Activated CD4-positive, CD25-positive, alpha-beta regulatory T cell (primary cell): ENCODE measurements at regions not wholly inside any gene's neighbourhood (a gene's known extent, or its start where the extent isn't known, plus 50 kb on each side); places are given as distances from the start of the nearest gene placed in this dataset.

Source experiments
- DNase-seq, 4 experiments: peaks; one replicate each; lab custom pipeline; 2025; lab: John Stamatoyannopoulos, UW

- no peak for DNase-seq
Measured at GRCh38 chr15:39125226-39125625, 455.7 kb upstream of the THBS1 start.

- no peak for DNase-seq
Measured at GRCh38 chr15:39125904-39126303, 455.0 kb upstream of the THBS1 start.

DNA sequence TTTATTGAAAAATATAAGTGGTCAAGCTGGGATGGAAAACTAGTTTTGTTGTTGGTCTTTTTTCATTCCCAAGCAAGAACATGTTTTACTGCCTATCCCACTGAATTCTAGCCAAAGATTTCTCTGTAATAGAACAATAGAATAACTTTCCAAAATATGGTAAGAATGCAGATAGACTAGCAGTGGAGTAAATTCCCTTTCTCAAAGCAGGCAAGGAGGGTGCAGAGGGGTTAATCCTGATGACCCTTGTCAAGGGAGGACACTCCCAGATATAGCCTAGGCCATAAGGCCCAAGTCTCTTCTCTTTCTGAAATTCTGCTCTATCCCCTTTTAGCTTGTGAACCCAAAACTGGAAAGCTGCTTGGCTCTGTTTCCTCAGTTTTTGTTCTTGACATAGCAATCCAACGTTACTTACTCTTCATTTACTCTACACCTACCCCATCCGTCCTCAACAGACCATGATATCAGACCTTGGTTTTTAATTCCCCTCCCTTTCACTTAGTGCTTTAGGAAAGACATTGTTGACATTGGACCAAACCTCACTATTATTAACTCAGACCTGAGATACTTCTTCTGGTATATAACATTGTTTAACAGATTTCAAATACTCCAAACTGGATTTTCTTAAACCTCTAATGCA lies 453.6 kb upstream of the THBS1 start:
- DNase-seq = no peak

GRCh38 chr15:39127925-39128617 lies 452.8 kb upstream of the THBS1 start:
- no peak for DNase-seq

DNA sequence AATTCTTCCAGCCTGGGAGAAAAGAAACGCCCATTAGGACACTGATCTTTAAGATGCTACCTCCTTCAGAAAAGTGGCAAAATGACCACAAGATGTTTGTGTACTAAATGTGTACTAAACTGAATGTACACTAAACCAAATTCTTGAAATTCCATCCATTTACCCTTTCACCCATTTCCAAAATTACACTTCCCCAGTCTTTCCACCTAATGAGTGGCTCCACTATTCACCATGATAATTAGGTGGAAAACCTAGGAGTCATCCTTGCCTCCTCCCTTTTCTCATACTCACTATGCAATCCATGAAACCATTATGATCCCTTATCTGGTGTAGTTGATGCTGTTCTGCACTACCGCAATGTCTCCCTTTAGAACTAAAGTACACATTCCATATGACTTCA lies 452.1 kb upstream of the THBS1 start:
- DNase-seq = no peak

DNA sequence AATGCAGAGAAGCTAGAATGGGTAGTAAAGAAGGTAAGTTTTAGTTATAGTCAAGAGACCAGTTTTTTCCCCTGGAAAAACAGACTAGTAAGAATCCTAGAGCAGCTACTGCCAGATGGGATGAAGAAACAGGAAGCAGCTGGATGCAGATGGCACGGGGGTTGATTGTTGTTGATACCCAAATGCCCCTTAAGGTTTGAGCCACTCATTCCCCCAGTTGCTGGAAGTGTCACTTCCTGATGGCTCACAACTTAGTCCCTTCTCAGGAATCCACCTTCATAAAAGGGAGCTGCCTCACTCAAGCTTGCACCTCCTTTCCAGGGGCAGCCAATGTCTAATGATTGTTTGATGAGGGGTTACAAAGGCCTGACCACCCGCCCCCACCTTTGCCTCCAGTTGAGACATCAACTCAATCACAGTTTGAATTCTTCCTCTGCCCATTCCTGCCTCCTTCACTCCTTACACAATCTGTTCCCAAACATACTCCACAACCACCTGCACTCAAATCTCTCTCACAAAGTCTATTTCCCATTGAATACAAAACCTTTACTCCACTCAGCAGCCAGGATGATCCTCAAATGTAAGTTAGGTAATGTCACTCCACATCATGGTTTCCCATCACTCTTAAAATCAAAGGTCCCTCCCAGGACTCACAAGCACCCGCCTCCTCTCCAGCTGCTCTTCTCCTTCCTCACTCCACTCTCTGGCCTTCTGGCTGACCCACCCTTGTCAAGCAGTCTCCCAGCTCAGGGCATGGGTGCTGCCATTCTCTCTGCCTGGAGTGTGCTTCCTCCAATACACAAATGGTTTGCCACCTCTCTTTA lies 450.1 kb upstream of the THBS1 start:
- DNase-seq = no peak

DNA sequence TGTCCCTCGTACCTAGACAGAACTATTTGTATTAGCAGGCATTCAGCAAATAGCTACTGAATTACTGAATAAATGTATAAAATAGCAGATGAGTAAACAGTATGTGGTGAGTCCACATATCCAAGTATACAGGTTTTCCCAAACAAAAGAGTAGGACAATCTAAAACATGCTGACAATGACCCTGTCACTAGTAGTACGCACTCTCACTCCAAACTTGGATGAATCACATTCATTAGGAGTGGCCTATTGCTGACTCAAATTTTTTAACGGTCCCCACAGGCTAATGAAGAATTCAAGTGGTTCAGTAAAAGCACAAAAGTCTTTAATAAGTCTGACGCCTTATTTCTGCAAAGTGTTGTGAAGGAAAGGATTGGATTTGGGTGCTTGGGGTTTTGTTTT lies 449.3 kb upstream of the THBS1 start:
- DNase-seq = no peak

GRCh38 chr15:39132070-39132469 lies 448.8 kb upstream of the THBS1 start:
- DNase-seq = no peak

DNA sequence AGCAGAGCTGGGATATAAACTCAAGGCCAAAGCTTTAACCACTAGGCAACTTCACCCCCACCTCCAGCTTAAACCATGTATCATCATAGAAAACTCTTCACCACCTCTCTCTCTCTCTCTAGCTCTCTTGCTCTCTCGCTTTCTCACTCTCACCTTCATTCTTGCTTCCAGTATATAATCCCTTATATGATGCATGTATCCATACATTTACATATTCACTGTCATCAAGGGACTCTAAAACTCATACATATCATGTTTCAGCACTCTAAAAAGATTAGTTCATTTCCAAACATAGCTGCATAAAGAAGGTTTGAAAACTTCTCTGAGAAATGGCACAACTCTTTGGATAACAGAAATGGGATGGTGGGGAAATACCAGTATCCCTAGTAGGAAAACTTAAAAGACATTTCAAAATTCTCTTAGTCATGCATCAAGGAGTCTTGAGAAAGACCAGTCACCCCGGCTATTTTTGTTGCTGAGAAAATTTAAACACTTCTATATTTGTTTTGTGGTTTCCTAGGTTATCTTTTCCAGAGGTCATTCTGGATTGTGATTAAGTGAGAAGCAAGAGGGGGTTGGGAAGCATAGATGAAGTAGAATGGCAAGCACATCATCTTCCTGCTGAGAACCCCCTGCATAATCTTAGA lies 447.8 kb upstream of the THBS1 start:
- DNase-seq = no peak

- no peak for DNase-seq
Measured at GRCh38 chr15:39134282-39134681, 446.6 kb upstream of the THBS1 start.

DNA sequence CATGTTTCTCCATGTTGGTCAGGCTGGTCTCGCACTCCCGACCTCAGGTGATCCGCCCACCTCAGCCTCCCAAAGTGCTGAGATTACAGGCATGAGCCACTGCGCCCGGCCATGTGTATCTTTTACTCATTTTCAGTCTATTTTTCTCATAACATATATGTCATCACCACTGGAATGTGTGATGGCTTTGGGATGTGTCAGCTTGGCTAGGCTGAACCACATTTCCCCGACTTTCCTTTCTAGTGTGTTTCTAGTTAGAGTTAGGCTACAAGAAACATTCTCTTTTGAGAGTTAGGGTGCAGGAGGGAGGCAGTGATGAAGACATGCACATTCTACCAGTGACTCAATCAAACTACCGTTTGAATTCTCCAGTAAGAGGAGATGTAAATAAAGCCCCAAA lies 444.9 kb upstream of the THBS1 start:
- DNase-seq = no peak

GRCh38 chr15:39139431-39140059 lies 441.3 kb upstream of the THBS1 start:
- DNase-seq = no peak

- no peak for DNase-seq
Measured at GRCh38 chr15:39140060-39140604, 440.7 kb upstream of the THBS1 start.

DNA sequence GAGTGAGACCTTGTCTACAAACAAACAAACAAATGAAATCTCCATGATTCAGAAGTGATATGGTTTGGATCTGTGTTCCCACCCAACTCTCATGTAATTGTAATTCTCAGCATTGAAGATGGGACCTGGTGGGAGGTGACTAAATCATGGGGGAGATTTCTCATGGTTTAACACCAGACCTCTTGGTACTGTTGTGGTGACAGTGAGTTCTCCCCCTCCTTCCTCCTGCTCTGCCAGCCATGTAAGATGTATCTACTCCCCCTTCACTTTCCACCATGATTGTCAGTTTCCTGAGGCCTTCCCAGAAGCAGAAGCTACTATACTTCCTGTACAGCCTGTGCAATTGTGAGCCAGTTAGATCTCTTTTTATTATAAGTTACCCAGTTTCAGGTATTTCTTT lies 438.4 kb upstream of the THBS1 start:
- no peak for DNase-seq

GRCh38 chr15:39143479-39143878 lies 437.4 kb upstream of the THBS1 start:
- no peak for DNase-seq

GRCh38 chr15:39144051-39144450 lies 436.8 kb upstream of the THBS1 start:
- DNase-seq = no peak

DNA sequence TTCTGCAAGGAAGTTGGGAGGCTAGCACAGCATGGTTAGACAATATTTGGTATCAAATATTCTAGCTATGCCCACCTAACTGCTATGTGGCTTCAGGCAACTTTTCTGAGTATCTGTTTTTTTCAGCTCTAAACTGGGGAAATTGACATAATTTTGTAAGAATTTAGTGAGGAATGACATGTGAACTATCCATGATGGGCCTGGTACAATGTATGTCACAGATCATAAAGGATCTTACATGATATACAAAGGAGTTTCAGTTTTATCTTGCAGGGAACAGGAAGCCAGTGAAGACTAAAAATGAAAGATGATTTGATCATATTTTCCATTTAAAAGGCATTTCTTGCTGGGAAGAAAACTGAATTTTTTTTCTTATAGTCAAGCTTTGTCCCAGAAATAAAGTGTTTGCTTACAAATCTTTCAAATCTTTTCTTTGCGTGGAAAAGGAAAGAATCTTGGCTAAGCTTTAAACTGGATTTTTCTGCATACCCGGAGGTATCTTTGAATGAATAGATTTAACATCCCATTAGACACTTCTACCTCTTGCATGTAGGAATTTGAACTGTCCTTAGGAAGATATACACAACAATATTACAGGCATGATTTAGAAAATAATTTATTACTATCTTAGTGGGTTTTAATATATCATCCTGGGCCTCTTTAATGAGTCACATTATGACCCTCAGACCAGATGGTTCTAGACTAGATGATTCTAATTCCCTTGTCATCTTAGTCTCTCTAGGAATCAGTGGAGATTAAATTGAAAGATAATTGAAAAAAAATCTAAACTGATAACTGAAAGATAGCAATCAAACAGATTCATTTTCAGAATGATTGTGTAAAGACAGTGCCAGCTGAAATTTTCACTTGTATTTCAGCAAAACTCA lies 436.0 kb upstream of the THBS1 start:
- DNase-seq = no peak

DNA sequence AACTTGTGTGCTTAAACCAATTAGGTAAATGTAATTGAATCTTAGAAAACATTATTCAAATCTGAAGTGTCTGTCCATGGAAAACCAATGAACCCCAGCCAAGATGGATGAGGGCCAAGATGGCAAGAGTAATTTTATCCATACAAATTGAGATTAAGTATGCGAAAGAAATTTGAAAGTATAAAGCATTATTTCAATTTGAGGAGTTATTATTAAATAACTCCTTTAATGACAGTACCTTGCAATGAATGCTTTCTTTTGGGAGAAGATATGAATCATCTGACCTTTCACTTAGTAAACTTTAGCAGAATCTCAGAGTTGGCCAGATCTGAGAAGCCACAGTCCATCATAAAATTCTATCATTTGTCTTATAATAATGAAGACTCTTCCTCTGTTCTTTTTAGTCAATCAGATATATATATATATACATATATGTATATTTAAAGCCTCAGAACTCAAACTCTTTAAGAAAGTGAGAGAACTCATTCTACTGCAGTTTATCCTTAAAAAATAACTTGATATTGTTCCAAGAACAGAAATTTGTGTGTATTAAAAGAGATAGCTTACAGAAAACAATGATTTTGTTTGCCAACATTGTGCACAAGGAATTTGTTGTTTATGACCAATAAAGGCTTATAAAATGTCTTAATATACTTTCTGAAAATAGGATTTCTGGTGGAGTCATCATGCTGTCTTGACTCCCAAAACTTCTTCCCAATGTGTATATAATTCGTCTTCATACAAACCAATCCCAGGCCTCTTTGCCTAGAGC lies 434.8 kb upstream of the THBS1 start:
- DNase-seq = no peak

DNA sequence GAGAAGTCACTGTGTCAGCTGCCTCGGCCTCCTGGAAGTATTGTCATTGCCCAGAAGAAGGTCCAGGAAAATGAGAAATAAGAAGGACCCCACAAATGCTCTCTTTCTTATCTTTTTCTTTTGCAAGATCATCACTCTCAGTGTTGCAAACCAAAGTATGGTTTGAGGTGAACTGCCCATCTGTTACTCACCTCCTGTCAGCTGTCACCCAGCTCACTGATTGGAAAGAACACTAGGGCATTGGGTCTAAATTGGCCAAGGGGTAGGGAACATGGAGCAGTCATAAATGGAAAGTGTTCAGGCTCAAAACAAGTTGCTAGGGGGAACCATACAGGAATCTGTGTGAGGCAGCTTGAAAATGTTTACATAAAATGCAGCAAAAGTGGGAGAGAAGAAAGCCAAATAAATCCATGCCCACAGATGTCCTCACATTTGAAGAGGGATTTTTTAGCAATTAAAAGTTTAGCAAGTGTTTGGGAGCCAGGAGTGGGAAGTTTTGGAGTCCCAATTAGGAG lies 431.2 kb upstream of the THBS1 start:
- DNase-seq = no peak

- DNase-seq = no peak
Measured at GRCh38 chr15:39151545-39151944, 429.3 kb upstream of the THBS1 start.
